Right lobe of liver (tissue), 6 donors: ENCODE measurements at regions not wholly inside any gene's neighbourhood (a gene's known extent, or its start where the extent isn't known, plus 50 kb on each side); places are given as distances from the start of the nearest gene placed in this dataset.

Experiments used
- ATAC-seq, 4 donors: fragments of 200-7000 bp; cut with Tn5 transposase; one replicate each; pipeline ENCODE4 v1.9.1; 2020; ENCODE audit warnings: mild to moderate bottlenecking in 4 of 4, moderate library complexity in 4 of 4
- DNase-seq, 3 donors: peaks; one replicate each; pipeline ENCODE4 v3.0.0-alpha.2; 2020
- H3K27ac ChIP-seq, 3 donors: fragments of 200-600 bp; one replicate each; pipeline ENCODE4 v1.8.0; 2022
- H3K27me3 ChIP-seq, 2 donors: fragments of 200-600 bp; one replicate each; pipeline ENCODE4 v1.8.0; 2022
- H3K36me3 ChIP-seq, 4 donors: fragments of 200-600 bp; sonication (generic) in 1 of 4; one replicate each; pipeline versions ENCODE4 v1.5.1 to v1.8.0; 2017 to 2022; ENCODE audit warnings: control low read depth in 1 of 4
- H3K4me1 ChIP-seq, 4 donors: fragments of 200-600 bp; sonication (generic) in 1 of 4; one replicate each; pipeline versions ENCODE4 v1.5.1 to v1.8.0; 2017 to 2022; ENCODE audit warnings: control low read depth in 1 of 4
- H3K4me3 ChIP-seq, 3 donors: fragments of 200-600 bp; one replicate each; pipeline ENCODE4 v1.8.0; 2022
- H3K9me3 ChIP-seq, 4 donors: fragments of 200-600 bp; sonication (generic) in 1 of 4; one replicate each; pipeline versions ENCODE4 v1.5.1 to v1.8.0; 2017 to 2022; ENCODE audit warnings: control low read depth in 1 of 4
- CTCF ChIP-seq, 4 donors: fragments of 200-600 bp in 3 of 4; fragments of 450-650 bp in 1 of 4; IDR thresholded peaks; one replicate each; pipeline versions ENCODE4 v1.5.1 to v1.8.0; 2016 to 2022; ENCODE audit warnings: antibody characterized with exemption in 4 of 4, mild to moderate bottlenecking in 2 of 4
- POLR2A ChIP-seq: fragments of 450-650 bp; IDR thresholded peaks from one replicate; pipeline ENCODE4 v1.6.1; 2017; ENCODE audit warnings: antibody characterized with exemption, mild to moderate bottlenecking
- WGBS: methylation state at CpG from one replicate; pipeline ENCODE4 v1.1.6; 2018; ENCODE audit warnings: low coverage, low lambda C conversion rate; ENCODE audit not compliant: insufficient coverage; ENCODE audit errors: missing lambda C conversion rate; 5-methylcytosine and 5-hydroxymethylcytosine counted together
- intact Hi-C, 2 donors: fragments of 100-400 bp; cut with DNase I; formaldehyde crosslinking; loops; one replicate each; pipeline versions ENCODE4 v1.11.2 to v1.14.1; 2022
- donor health status: DM: no; HTN: yes; CAD: no.
- donor health status: DM: no; HTN: no; CAD: no.
- donor health status: DM: no; HTN: no; CAD: no.
- donor health status: DM: no; HTN: yes; CAD: no.
- donor health status: DM: no; HTN: yes; CAD: no.

DNA sequence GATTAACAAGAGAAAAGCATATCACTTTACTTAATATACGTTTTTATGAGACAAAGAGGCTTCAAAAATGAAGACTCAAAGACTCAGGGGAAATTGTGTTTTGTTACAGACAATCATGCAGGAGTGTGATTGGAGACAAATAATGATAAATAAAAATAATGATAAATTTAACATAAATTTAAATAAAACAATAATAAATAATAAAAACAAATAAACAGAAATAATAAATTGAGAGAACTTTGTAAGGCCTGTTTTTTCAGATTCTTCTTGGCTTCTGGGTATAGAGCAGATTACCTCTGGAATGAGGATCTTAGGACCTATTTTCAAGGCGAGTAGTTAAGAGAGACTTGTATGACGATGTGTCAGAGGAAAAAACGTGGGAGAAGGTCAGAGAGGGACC, 271.4 kb upstream of the POT1 start:
- Histone ChIP-seq H3K27me3 (no peaks in the 10 kb centered on the region), H3K4me1 (no peaks in the 10 kb centered on the region), H3K9me3 (no peaks in the 10 kb centered on the region), H3K4me3 (no peak overlapping the region), H3K36me3 (no peaks in the 10 kb centered on the region), H3K27ac (no peak overlapping the region)
- intact Hi-C loops: no loop called here
- DNase-seq (no peak), ATAC-seq (no peak)
- TF ChIP-seq POLR2A (no peak), CTCF (IDR thresholded peaks at IDR 0.05) (no peak)
- WGBS: 45% methylated on average over 4 of the region's 4 CpGs

- H3K27me3 ChIP-seq: no peaks in the 10 kb centered on the region
- no peak overlapping the region for H3K4me3 ChIP-seq
- ATAC-seq (no peak), DNase-seq (no peak)
- intact Hi-C loops: no loop called here
- no peaks in the 10 kb centered on the region for H3K4me1 ChIP-seq
- H3K36me3 ChIP-seq: no peaks in the 10 kb centered on the region
- no peak for TF ChIP-seq CTCF (IDR thresholded peaks at IDR 0.05)
- TF ChIP-seq POLR2A: no peak
- no peak overlapping the region for H3K27ac ChIP-seq
- H3K9me3 ChIP-seq: no peaks in the 10 kb centered on the region
- WGBS: 25% methylated on average over 6 of the region's 6 CpGs
Measured at GRCh38 chr7:125197731-125198393, 268.2 kb upstream of the POT1 start.

DNA sequence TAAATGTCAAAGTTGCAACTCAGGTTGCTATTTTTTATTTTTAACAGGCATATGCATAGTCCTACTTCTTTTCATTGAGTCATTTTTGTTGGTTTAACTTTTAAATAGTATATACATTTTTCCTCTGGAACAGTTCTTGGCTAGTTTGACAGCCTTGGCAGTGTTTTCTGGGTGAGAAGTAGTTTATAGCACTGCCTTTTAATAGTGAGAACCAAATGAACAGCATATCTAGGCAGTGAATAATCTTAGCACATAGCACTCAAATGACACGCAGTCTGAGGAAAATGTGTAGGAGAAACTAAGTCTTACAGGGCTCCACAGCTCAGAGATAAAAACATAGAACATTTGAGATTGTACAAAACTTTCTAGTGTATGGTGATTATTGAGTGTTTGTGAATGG, 265.5 kb upstream of the POT1 start:
- no peak for TF ChIP-seq CTCF (IDR thresholded peaks at IDR 0.05)
- no peak for TF ChIP-seq POLR2A
- no peaks in the 10 kb centered on the region for H3K27me3 ChIP-seq
- no peaks in the 10 kb centered on the region for H3K4me1 ChIP-seq
- no peak overlapping the region for H3K27ac ChIP-seq
- intact Hi-C loops: no loop called here
- no peak overlapping the region for H3K4me3 ChIP-seq
- ATAC-seq (no peak), DNase-seq (no peak)
- WGBS: 52% methylated on average over 1 of the region's 1 CpG
- H3K9me3 ChIP-seq: no peaks in the 10 kb centered on the region
- H3K36me3 ChIP-seq: no peaks in the 10 kb centered on the region

DNA sequence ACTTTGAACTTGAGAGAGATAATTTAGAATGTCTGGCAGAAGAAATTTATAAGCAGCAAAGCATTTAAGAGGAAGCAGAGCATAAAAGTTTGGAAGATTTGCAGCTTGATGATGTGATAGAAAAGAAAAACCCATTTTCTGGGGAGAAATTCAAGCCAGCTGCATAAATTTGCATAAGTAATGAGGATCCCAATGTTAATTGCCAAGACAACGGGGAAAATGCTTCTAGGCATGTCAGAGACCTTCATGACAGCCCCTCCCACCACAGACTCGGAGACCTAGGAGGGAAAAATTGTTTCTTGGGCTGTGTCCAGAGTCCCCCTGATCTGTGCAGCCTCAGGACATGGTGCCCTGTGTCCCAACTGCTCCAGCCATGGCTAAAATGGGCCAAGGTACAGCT, 263.6 kb upstream of the POT1 start:
- no peak for ATAC-seq
- DNase-seq: no peak

More for the DNA sequence above, 263.6 kb upstream of the POT1 start:
- TF ChIP-seq POLR2A (no peak), CTCF (IDR thresholded peaks at IDR 0.05) (no peak)
- H3K9me3 ChIP-seq: no peaks in the 10 kb centered on the region
- no peak overlapping the region for H3K27ac ChIP-seq
- H3K27me3 ChIP-seq: no peaks in the 10 kb centered on the region
- H3K4me3 ChIP-seq: no peak overlapping the region
- WGBS: 11% methylated on average over 2 of the region's 2 CpGs
- H3K36me3 ChIP-seq: no peaks in the 10 kb centered on the region
- H3K4me1 ChIP-seq: no peaks in the 10 kb centered on the region
- intact Hi-C loops: no loop called here
